Activated T-cell treated with anti-CD3 and anti-CD28 coated beads for 24 hours (primary cell): ENCODE measurements at regions not wholly inside any gene's neighbourhood (a gene's known extent, or its start where the extent isn't known, plus 50 kb on each side); places are given as distances from the start of the nearest gene placed in this dataset.

Source experiments
- DNase-seq: peaks from one replicate; pipeline ENCODE4 v3.0.0-alpha.2; 2020; ENCODE audit warnings: low read depth

GRCh38 chr9:88658311-88658822 lies 123.4 kb downstream of the NXNL2 start:
- no peak for DNase-seq

GRCh38 chr9:88659126-88659525 lies 124.1 kb downstream of the NXNL2 start:
- no peak for DNase-seq

- peak; percentile 1 for DNase-seq
Observed at GRCh38 chr9:88660611-88661010, 125.6 kb downstream of the NXNL2 start.

- no peak for DNase-seq
Observed at GRCh38 chr9:88661759-88662158, 126.8 kb downstream of the NXNL2 start.

GRCh38 chr9:88663771-88664419 lies 128.9 kb downstream of the NXNL2 start:
- no peak for DNase-seq

- DNase-seq: no peak
Observed at GRCh38 chr9:88664773-88665172, 129.8 kb downstream of the NXNL2 start.

- no peak for DNase-seq
Observed at GRCh38 chr9:88672874-88673689, 138.1 kb downstream of the NXNL2 start.

- DNase-seq: no peak
Observed at GRCh38 chr9:88673886-88674285, 138.9 kb downstream of the NXNL2 start.

GRCh38 chr9:88676644-88677043 lies 141.7 kb downstream of the NXNL2 start:
- no peak for DNase-seq

GRCh38 chr9:88678008-88678407 lies 143.0 kb downstream of the NXNL2 start:
- DNase-seq: no peak

- DNase-seq: no peak
Observed at GRCh38 chr9:88678431-88678830, 143.5 kb downstream of the NXNL2 start.

GRCh38 chr9:88680041-88680440 lies 145.1 kb downstream of the NXNL2 start:
- DNase-seq: no peak

GRCh38 chr9:88680505-88681160 lies 145.7 kb downstream of the NXNL2 start:
- no peak for DNase-seq

- DNase-seq: no peak
Observed at GRCh38 chr9:88681434-88681833, 146.5 kb downstream of the NXNL2 start.

- DNase-seq: no peak
Observed at GRCh38 chr9:88682431-88682831, 147.5 kb downstream of the NXNL2 start.

GRCh38 chr9:88684046-88684445 lies 149.1 kb downstream of the NXNL2 start:
- no peak for DNase-seq

GRCh38 chr9:88684845-88685244 lies 149.9 kb downstream of the NXNL2 start:
- no peak for DNase-seq

- DNase-seq: no peak
Observed at GRCh38 chr9:88685966-88686365, 151.0 kb downstream of the NXNL2 start.

- DNase-seq: no peak
Observed at GRCh38 chr9:88689509-88690298, 154.7 kb downstream of the NXNL2 start.

- DNase-seq: no peak
Observed at GRCh38 chr9:88690628-88691027, 155.7 kb downstream of the NXNL2 start.

GRCh38 chr9:88691091-88691490 lies 156.1 kb downstream of the NXNL2 start:
- DNase-seq: no peak

GRCh38 chr9:88691811-88692210 lies 156.8 kb downstream of the NXNL2 start:
- no peak for DNase-seq
